MM.1S (cell line): ENCODE measurements at regions not wholly inside any gene's neighbourhood (a gene's known extent, or its start where the extent isn't known, plus 50 kb on each side); places are given as distances from the start of the nearest gene placed in this dataset.
"Not testable (repeated sequence)": the region's sequence is repeated elsewhere in the genome, so short reads cannot be mapped to it uniquely, and the experiment has no call there.

Source experiments
- EZH2 ChIP-seq: fragments of 300-600 bp; sonication (generic); optimal IDR thresholded peaks from 2 replicates; pipeline ENCODE3; 2017; ENCODE audit warnings: low read depth, mild to moderate bottlenecking, antibody characterized with exemption, low read length, mixed read lengths
- EZH2phosphoT487 ChIP-seq: fragments of 300-600 bp; sonication (generic); IDR thresholded peaks from 2 replicates; pipeline ENCODE4 v1.6.1; 2018; ENCODE audit warnings: antibody characterized with exemption, low read length
- TF ChIP-seq, protein P1 (sequence below): fragments of 300-600 bp; sonication (generic); IDR thresholded peaks from 2 replicates; pipeline ENCODE4 v1.5.1; 2016; ENCODE audit warnings: antibody characterized with exemption, low read length, mixed read lengths

DNA sequence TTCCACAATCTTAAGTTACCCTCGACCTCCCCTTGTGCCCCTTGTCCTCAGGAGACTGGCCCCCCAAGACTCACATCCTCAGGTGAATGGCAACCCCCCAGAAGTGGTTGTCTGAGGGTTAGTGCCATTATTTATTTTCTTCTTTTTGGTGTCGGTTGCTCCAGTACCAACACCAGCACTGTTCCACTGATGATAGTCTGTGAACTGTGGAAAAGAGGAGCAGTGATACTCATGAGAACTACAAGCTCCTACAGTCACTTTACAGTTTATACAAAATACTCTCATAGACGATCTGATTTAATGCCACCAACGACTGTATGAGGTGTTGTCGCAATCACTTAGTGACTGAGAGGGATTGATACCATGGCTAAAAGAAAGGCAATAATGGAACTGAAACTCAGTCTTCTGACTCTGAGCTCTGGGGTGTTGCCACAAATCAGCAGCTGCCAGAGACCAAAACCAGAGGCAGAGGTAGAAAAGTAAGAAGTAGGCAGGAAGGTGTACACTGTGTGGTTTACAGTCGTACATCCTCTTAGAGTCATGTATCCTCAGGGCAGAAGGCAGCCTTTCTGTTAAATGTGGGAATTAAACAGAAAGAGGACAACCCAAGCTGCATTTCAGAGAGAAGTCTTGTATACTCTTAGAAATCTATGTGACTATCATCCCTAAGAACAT lies 90.8 kb upstream of the ADCY2 start:
- TF ChIP-seq, protein P1, sequence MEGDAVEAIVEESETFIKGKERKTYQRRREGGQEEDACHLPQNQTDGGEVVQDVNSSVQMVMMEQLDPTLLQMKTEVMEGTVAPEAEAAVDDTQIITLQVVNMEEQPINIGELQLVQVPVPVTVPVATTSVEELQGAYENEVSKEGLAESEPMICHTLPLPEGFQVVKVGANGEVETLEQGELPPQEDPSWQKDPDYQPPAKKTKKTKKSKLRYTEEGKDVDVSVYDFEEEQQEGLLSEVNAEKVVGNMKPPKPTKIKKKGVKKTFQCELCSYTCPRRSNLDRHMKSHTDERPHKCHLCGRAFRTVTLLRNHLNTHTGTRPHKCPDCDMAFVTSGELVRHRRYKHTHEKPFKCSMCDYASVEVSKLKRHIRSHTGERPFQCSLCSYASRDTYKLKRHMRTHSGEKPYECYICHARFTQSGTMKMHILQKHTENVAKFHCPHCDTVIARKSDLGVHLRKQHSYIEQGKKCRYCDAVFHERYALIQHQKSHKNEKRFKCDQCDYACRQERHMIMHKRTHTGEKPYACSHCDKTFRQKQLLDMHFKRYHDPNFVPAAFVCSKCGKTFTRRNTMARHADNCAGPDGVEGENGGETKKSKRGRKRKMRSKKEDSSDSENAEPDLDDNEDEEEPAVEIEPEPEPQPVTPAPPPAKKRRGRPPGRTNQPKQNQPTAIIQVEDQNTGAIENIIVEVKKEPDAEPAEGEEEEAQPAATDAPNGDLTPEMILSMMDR = not testable (repeated sequence)
- not testable (repeated sequence) for TF ChIP-seq EZH2, EZH2phosphoT487
